GM23338 (cell line): ENCODE measurements at regions not wholly inside any gene's neighbourhood (a gene's known extent, or its start where the extent isn't known, plus 50 kb on each side); places are given as distances from the start of the nearest gene placed in this dataset.

Experiments
- CREB1 ChIP-seq: fragments of 250-450 bp; sonication (Bioruptor Pico); IDR thresholded peaks from 2 replicates; pipeline ENCODE4 v1.5.0; 2020; ENCODE audit warnings: low read depth, mild to moderate bottlenecking, moderate library complexity
- CTCF ChIP-seq, 2 experiments: fragments of 200-600 bp in 1 of 2; sonication (generic) in 1 of 2; conservative IDR thresholded peaks; 2 replicates each; pipeline versions ENCODE4 v1.5.1 to v1.6.1; 2016 to 2017; ENCODE audit warnings: antibody characterized with exemption in 2 of 2, low read depth in 2 of 2, mild to moderate bottlenecking in 2 of 2, moderate library complexity in 1 of 2
- ETS1 ChIP-seq: IDR thresholded peaks from 2 replicates; pipeline ENCODE4 v1.6.1; 2016; ENCODE audit warnings: antibody characterized with exemption
- EZH2 ChIP-seq: fragments of 200-600 bp; sonication (generic); IDR thresholded peaks from one replicate; pipeline ENCODE4 v1.8.0; 2017; ENCODE audit warnings: antibody characterized with exemption, mild to moderate bottlenecking, low read depth; ENCODE audit not compliant: unreplicated experiment
- EZH2phosphoT487 ChIP-seq: fragments of 200-600 bp; sonication (generic); IDR thresholded peaks from one replicate; pipeline ENCODE4 v1.8.1; 2018; ENCODE audit warnings: antibody characterized with exemption; ENCODE audit not compliant: unreplicated experiment
- JUNB ChIP-seq: IDR thresholded peaks from one replicate; pipeline ENCODE4 v1.6.1; 2016; ENCODE audit warnings: antibody characterized with exemption; ENCODE audit not compliant: unreplicated experiment
- NANOG ChIP-seq: IDR thresholded peaks from 2 replicates; pipeline ENCODE4 v1.6.1; 2016; ENCODE audit warnings: antibody characterized with exemption, borderline replicate concordance
- POLR2AphosphoS5 ChIP-seq: IDR thresholded peaks from 2 replicates; pipeline ENCODE4 v1.6.1; 2016; ENCODE audit warnings: antibody characterized with exemption, low read depth
- REST ChIP-seq: IDR thresholded peaks from one replicate; pipeline ENCODE4 v1.6.1; 2018; ENCODE audit warnings: antibody characterized with exemption; ENCODE audit not compliant: unreplicated experiment
- STAT1 ChIP-seq: IDR thresholded peaks from one replicate; pipeline ENCODE4 v1.6.1; 2016; ENCODE audit warnings: antibody characterized with exemption; ENCODE audit not compliant: unreplicated experiment
- ZNF114 ChIP-seq: fragments of 250-450 bp; sonication (Bioruptor Pico); IDR thresholded peaks from 2 replicates; pipeline ENCODE4 v1.5.0; 2020; ENCODE audit warnings: mild to moderate bottlenecking, moderate library complexity
- ZNF331 ChIP-seq: fragments of 250-450 bp; sonication (Bioruptor Pico); IDR thresholded peaks from 2 replicates; pipeline ENCODE4 v1.5.0; 2020; ENCODE audit warnings: low read depth, mild to moderate bottlenecking, moderate library complexity
- ZNF462 ChIP-seq: fragments of 250-450 bp; sonication (Bioruptor Pico); IDR thresholded peaks from 2 replicates; pipeline ENCODE4 v1.5.0; 2020; ENCODE audit warnings: mild to moderate bottlenecking, moderate library complexity

- no peak for TF ChIP-seq CTCF (conservative IDR thresholded peaks at IDR 0.05; ENCODE audit: low read depth in 2 of 2)
- TF ChIP-seq STAT1: no peak
- TF ChIP-seq POLR2AphosphoS5: no peak
- no peak for TF ChIP-seq CREB1 (CRISPR knock-in tag)
- TF ChIP-seq NANOG: no peak
- TF ChIP-seq EZH2: no peak
- no peak for TF ChIP-seq JUNB
- TF ChIP-seq REST: no peak
- no peak for TF ChIP-seq ZNF331 (CRISPR knock-in tag)
- no peak for TF ChIP-seq EZH2phosphoT487
- TF ChIP-seq ETS1: no peak
- TF ChIP-seq ZNF462: no peak
- TF ChIP-seq ZNF114 (CRISPR knock-in tag): no peak
These were observed 218.7 kb upstream of the PPARGC1A start for GRCh38 chr4:24108567-24108966.
